ENCODE measurements at regions not wholly inside any gene's neighbourhood (a gene's known extent, or its start where the extent isn't known, plus 50 kb on each side); places are given as distances from the start of the nearest gene placed in this dataset.
A peak's percentile ranks its signal among the peaks of the same experiment; 100 is the strongest.

DNA sequence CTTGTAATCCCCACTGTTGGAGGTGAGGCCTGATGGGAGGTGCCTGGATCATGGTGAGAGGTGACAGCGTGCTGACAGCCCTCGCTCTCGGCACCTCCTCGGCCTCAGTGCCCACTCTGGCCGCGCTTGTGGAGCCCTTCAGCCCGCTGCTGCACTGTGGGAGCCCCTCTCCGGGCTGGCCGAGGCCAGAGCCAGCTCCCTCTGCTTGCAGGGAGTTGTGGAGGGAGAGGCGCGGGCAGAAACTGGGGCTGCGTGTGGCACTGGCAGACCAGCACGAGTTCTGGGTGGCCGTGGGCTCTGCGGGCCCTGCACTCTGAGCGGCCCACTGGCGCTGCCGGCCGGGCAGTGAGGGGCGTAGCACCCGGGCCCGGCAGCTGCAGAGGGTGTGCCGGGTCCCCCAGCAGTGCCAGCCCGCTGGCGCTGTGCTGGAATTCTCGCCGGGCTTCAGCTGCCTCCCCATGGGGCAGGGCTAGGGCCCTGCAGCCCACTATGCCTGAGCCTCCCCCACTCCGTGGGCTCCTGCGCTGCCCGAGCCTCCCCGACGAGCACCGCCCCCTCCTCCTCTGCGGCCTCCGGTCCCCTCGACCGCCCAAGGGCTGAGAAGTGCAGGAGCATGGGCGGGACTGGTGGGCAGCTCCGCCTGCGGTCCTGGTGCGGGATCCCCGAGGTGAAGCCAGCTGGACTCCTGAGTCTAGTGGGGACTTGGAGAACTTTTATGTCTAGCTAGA lies 197.1 kb downstream of the SPP2 start:
- no TSS peak for BruUV-seq (replicated peaks)
- no peaks in the 10 kb centered on the region for H3K9me3 ChIP-seq (ENCODE audit: low read depth, low read length, poor library complexity, severe bottlenecking)
- intact Hi-C loops (cut with micrococcal nuclease; ENCODE audit: unreplicated experiment), result no loop called here
- no peak for DNase-seq (ENCODE audit: low spot score)
- H3K4me1 ChIP-seq (ENCODE audit: insufficient read depth, low read length, poor library complexity, severe bottlenecking), result no peaks in the 10 kb centered on the region
- H3K4me3 ChIP-seq (ENCODE audit: low read depth, low read length, poor library complexity, severe bottlenecking), result no peak overlapping the region
- ChIA-PET CTCF (no interaction called here), POLR2A (ENCODE audit: low non-redundant PET) (no interaction called here)
- no peaks in the 10 kb centered on the region for H3K27me3 ChIP-seq (replicated peaks; ENCODE audit: insufficient read depth, low read depth, low read length, poor library complexity)
- no peaks in the 10 kb centered on the region for H3K36me3 ChIP-seq (ENCODE audit: insufficient read depth, low read length, poor library complexity, severe bottlenecking)
- TF ChIP-seq, protein P1, sequence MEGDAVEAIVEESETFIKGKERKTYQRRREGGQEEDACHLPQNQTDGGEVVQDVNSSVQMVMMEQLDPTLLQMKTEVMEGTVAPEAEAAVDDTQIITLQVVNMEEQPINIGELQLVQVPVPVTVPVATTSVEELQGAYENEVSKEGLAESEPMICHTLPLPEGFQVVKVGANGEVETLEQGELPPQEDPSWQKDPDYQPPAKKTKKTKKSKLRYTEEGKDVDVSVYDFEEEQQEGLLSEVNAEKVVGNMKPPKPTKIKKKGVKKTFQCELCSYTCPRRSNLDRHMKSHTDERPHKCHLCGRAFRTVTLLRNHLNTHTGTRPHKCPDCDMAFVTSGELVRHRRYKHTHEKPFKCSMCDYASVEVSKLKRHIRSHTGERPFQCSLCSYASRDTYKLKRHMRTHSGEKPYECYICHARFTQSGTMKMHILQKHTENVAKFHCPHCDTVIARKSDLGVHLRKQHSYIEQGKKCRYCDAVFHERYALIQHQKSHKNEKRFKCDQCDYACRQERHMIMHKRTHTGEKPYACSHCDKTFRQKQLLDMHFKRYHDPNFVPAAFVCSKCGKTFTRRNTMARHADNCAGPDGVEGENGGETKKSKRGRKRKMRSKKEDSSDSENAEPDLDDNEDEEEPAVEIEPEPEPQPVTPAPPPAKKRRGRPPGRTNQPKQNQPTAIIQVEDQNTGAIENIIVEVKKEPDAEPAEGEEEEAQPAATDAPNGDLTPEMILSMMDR (conservative IDR thresholded peaks at IDR 0.05; ENCODE audit: low read depth, low read length), result no peak
- no peak for TF ChIP-seq EZH2 (IDR thresholded peaks at IDR 0.05; ENCODE audit: borderline replicate concordance, low read depth, low read length, poor library complexity, severe bottlenecking)
- H3K27ac ChIP-seq (ENCODE audit: low read depth, low read length, poor library complexity, severe bottlenecking), result no peak overlapping the region

DNA sequence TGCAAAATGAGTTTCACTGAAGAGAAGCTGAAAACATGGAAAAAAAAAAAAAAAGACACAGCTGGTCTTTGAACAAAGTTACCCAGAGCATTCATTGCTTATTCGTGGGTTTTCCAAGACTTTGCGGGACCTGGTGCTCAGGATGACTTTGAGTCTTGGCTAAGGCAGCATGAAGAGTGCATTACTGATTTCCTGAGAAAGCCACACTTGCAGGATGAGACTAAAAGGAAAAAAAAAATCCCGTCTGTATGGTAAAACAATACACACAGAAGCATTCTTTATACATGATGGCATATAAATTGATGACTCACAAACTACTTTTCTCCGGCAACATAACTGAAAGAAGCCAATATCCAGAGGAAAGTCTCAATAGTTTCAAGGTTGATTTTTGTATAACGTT lies 195.4 kb downstream of the SPP2 start:
- H3K9me3 ChIP-seq (ENCODE audit: low read depth, low read length, poor library complexity, severe bottlenecking), result no peaks in the 10 kb centered on the region
- H3K4me1 ChIP-seq (ENCODE audit: insufficient read depth, low read length, poor library complexity, severe bottlenecking), result no peaks in the 10 kb centered on the region
- H3K36me3 ChIP-seq (ENCODE audit: insufficient read depth, low read length, poor library complexity, severe bottlenecking), result no peaks in the 10 kb centered on the region
- BruUV-seq (replicated peaks), result no TSS peak
- H3K27me3 ChIP-seq (replicated peaks; ENCODE audit: insufficient read depth, low read depth, low read length, poor library complexity), result no peaks in the 10 kb centered on the region
- no peak overlapping the region for H3K27ac ChIP-seq (ENCODE audit: low read depth, low read length, poor library complexity, severe bottlenecking)
- CTCF ChIA-PET, result no interaction called here
- POLR2A ChIA-PET (ENCODE audit: low non-redundant PET), result no interaction called here
- TF ChIP-seq EZH2 (IDR thresholded peaks at IDR 0.05; ENCODE audit: borderline replicate concordance, low read depth, low read length, poor library complexity, severe bottlenecking), result no peak
- TF ChIP-seq, protein P1 (conservative IDR thresholded peaks at IDR 0.05; ENCODE audit: low read depth, low read length), result no peak
- intact Hi-C loops (cut with micrococcal nuclease; ENCODE audit: unreplicated experiment), result no loop called here
- no peak overlapping the region for H3K4me3 ChIP-seq (ENCODE audit: low read depth, low read length, poor library complexity, severe bottlenecking)
- peak; percentile 52 for DNase-seq (ENCODE audit: low spot score)

DNA sequence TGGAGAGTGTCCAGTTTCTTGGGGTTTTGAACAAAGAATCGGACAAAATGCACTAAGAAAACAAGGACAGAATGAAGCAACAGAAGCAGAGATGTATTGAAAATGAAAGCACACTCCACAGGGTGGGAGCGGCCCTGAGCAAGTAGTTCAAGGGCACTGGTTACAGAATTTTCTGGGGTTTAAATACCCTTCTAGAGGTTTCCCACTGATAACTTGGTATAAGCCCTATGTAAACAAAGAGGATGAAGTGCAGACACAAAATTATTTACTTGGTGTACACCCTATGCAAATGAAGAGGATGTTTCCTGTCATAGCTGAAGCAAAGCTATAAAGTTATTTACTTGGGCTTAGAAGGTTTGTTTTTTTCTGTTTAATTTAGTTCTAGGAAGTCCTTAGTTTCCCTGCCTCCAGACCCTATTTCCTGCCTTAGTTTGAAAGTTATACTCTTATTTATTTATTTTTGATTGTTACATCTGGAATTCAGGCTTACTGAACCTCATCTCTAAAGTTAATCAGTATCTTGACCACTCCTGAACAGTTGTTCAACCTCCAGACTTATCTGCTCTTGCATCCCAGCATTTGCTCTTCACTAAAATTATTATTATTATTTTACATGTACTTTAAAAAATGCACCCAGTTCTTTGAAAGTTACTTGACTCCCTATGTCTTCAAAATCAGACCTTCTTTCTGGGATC lies 193.5 kb downstream of the SPP2 start:
- BruUV-seq (replicated peaks), result no TSS peak
- no peak for TF ChIP-seq EZH2 (IDR thresholded peaks at IDR 0.05; ENCODE audit: borderline replicate concordance, low read depth, low read length, poor library complexity, severe bottlenecking)
- TF ChIP-seq, protein P1 (conservative IDR thresholded peaks at IDR 0.05; ENCODE audit: low read depth, low read length), result no peak
- H3K36me3 ChIP-seq (ENCODE audit: insufficient read depth, low read length, poor library complexity, severe bottlenecking), result no peaks in the 10 kb centered on the region
- no peak for DNase-seq (ENCODE audit: low spot score)
- H3K4me3 ChIP-seq (ENCODE audit: low read depth, low read length, poor library complexity, severe bottlenecking), result no peak overlapping the region
- H3K27ac ChIP-seq (ENCODE audit: low read depth, low read length, poor library complexity, severe bottlenecking), result no peak overlapping the region
- CTCF ChIA-PET, result no interaction called here
- no peaks in the 10 kb centered on the region for H3K4me1 ChIP-seq (ENCODE audit: insufficient read depth, low read length, poor library complexity, severe bottlenecking)
- POLR2A ChIA-PET (ENCODE audit: low non-redundant PET), result no interaction called here
- intact Hi-C loops (cut with micrococcal nuclease; ENCODE audit: unreplicated experiment), result no loop called here
- no peaks in the 10 kb centered on the region for H3K27me3 ChIP-seq (replicated peaks; ENCODE audit: insufficient read depth, low read depth, low read length, poor library complexity)
- H3K9me3 ChIP-seq (ENCODE audit: low read depth, low read length, poor library complexity, severe bottlenecking), result no peaks in the 10 kb centered on the region
